PFSK-1 (cell line): ENCODE measurements at regions not wholly inside any gene's neighbourhood (a gene's known extent, or its start where the extent isn't known, plus 50 kb on each side); places are given as distances from the start of the nearest gene placed in this dataset.

Experiments
- TAF1 ChIP-seq: IDR thresholded peaks from 2 replicates; pipeline ENCODE4 v1.6.1; 2012; ENCODE audit warnings: low read length, control low read depth, borderline replicate concordance; ENCODE audit not compliant: insufficient read depth
- TF ChIP-seq, protein P1 (sequence below), 2 experiments: IDR thresholded peaks; 2 replicates each; pipeline versions ENCODE4 v1.6.1 to v1.8.0; 2011 to 2012; ENCODE audit warnings: low read depth in 2 of 2, low read length in 2 of 2, control low read depth in 1 of 2, inconsistent platforms in 1 of 2, mild to moderate bottlenecking in 1 of 2, moderate library complexity in 1 of 2; ENCODE audit not compliant: insufficient read depth in 1 of 2

DNA sequence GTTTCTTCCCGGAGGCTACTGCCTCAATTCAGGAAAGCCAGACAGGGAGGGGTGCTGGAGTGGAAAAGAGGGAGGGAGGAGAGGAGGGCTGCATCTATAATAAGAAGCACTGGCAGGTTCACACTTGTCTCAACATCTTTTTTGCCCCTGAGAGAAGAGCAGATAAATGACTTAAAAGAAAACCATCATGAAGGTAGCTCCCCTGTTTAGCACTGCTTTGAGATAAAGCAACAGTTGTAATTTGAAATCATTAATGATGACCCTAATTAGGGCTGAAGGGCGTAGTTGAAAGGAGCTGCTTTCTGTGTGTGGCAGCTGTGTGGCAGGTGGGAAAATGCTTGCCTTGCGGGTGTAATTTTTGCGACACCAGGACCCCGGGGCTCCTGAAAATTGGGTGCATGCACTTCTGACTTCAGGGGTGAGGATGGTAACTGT lies 222.8 kb upstream of the IL12A start:
- no peak for TF ChIP-seq TAF1
- TF ChIP-seq, protein P1, sequence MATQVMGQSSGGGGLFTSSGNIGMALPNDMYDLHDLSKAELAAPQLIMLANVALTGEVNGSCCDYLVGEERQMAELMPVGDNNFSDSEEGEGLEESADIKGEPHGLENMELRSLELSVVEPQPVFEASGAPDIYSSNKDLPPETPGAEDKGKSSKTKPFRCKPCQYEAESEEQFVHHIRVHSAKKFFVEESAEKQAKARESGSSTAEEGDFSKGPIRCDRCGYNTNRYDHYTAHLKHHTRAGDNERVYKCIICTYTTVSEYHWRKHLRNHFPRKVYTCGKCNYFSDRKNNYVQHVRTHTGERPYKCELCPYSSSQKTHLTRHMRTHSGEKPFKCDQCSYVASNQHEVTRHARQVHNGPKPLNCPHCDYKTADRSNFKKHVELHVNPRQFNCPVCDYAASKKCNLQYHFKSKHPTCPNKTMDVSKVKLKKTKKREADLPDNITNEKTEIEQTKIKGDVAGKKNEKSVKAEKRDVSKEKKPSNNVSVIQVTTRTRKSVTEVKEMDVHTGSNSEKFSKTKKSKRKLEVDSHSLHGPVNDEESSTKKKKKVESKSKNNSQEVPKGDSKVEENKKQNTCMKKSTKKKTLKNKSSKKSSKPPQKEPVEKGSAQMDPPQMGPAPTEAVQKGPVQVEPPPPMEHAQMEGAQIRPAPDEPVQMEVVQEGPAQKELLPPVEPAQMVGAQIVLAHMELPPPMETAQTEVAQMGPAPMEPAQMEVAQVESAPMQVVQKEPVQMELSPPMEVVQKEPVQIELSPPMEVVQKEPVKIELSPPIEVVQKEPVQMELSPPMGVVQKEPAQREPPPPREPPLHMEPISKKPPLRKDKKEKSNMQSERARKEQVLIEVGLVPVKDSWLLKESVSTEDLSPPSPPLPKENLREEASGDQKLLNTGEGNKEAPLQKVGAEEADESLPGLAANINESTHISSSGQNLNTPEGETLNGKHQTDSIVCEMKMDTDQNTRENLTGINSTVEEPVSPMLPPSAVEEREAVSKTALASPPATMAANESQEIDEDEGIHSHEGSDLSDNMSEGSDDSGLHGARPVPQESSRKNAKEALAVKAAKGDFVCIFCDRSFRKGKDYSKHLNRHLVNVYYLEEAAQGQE (IDR thresholded peaks at IDR 0.05; ENCODE audit: insufficient read depth in 1 of 2, low read depth in 2 of 2, low read length in 2 of 2), result no peak
